ENCODE measurements at regions not wholly inside any gene's neighbourhood (a gene's known extent, or its start where the extent isn't known, plus 50 kb on each side); places are given as distances from the start of the nearest gene placed in this dataset.

- TF ChIP-seq CTCF (conservative IDR thresholded peaks at IDR 0.05) (no peak), ZFX (IDR thresholded peaks at IDR 0.05) (no peak)
These were observed 1293.4 kb upstream of the NCAM2 start for GRCh38 chr21:19704832-19705231.
